OCI-LY3 (cell line): ENCODE measurements at regions not wholly inside any gene's neighbourhood (a gene's known extent, or its start where the extent isn't known, plus 50 kb on each side); places are given as distances from the start of the nearest gene placed in this dataset.
A peak's percentile ranks its signal among the peaks of the same experiment; 100 is the strongest.

Source experiments
- H2AFZ ChIP-seq: fragments of 200-600, 300-600 bp; shearing (Covaris generic); 2 replicates; pipeline ENCODE4 v1.6.0; 2014; ENCODE audit warnings: antibody characterized with exemption, low read depth, low read length
- H3K27ac ChIP-seq: fragments of 200-600, 300-600 bp; sonication (generic); 2 replicates; pipeline ENCODE4 v1.5.1; 2014; ENCODE audit warnings: mild to moderate bottlenecking, low read length, moderate library complexity, mixed read lengths
- H3K27me3 ChIP-seq: fragments of 200-600, 300-600 bp; sonication (generic); 2 replicates; pipeline ENCODE4 v1.6.1; 2014; ENCODE audit warnings: low read depth, low read length, mixed read lengths
- H3K36me3 ChIP-seq: fragments of 200-600, 300-600 bp; sonication (generic); replicated peaks from 2 replicates; pipeline ENCODE3; 2014; ENCODE audit warnings: low read depth, low read length, mixed read lengths
- H3K4me1 ChIP-seq: fragments of 300-600, 200-600 bp; sonication (generic); 2 replicates; pipeline ENCODE4 v1.6.1; 2014; ENCODE audit warnings: low read length, mixed read lengths
- H3K4me2 ChIP-seq: fragments of 200-600, 300-600 bp; sonication (generic); 2 replicates; pipeline ENCODE4 v1.6.1; 2014; ENCODE audit warnings: low read length, mixed read lengths
- H3K4me3 ChIP-seq: fragments of 300-600, 200-600 bp; sonication (generic); 2 replicates; pipeline ENCODE4 v1.5.1; 2014; ENCODE audit warnings: antibody characterized with exemption, mild to moderate bottlenecking, low read length, moderate library complexity
- H3K79me2 ChIP-seq: fragments of 300-600, 200-600 bp; shearing (Covaris generic); 2 replicates; pipeline ENCODE4 v1.6.1; 2014; ENCODE audit warnings: mild to moderate bottlenecking, low read length, mixed read lengths
- H3K9ac ChIP-seq: fragments of 300-600, 200-600 bp; shearing (Covaris generic); 2 replicates; pipeline ENCODE4 v1.6.0; 2014; ENCODE audit warnings: mild to moderate bottlenecking, low read length, moderate library complexity
- H3K9me3 ChIP-seq: fragments of 200-600, 300-600 bp; shearing (Covaris generic); 2 replicates; pipeline ENCODE4 v1.6.1; 2014; ENCODE audit warnings: low read length, mixed read lengths; ENCODE audit not compliant: insufficient read depth
- H4K20me1 ChIP-seq: fragments of 200-600, 300-600 bp; sonication (generic); 2 replicates; pipeline ENCODE4 v1.6.1; 2016; ENCODE audit warnings: low read length, mixed read lengths; ENCODE audit not compliant: insufficient read depth
- EZH2phosphoT487 ChIP-seq: fragments of 200-600 bp; shearing (Covaris generic); IDR thresholded peaks from 2 replicates; pipeline ENCODE4 v1.6.1; 2018; ENCODE audit warnings: antibody characterized with exemption, mixed run types, low read depth
- TF ChIP-seq, protein P1 (sequence below): fragments of 200-600, 300-600 bp; sonication (generic); IDR thresholded peaks from 2 replicates; pipeline ENCODE4 v1.5.1; 2014; ENCODE audit warnings: antibody characterized with exemption, low read length, low read depth

DNA sequence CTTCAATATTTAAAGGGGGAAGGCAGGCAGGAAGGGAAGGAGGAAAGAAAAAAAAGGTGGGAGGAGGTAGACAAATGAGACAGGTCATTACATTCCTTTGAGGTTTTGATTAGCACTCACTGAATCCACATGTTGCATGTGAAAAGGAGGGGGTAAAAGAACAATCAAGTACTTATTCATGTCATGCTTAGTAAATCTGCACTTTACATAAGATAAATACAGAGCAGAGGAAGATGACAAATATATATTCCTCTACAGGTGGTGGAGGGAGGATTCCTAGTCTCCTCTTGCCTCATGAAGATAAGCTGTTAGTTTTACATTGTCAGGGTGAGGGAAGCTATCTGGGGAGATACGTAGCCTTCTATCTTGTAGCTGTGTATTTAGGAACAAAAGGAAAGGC is 1645.4 kb upstream of the SPRY2 start:
- Histone ChIP-seq H3K27me3 (no peaks in the 10 kb centered on the region), H3K4me3 (no peak overlapping the region), H2AFZ (0 out of 2 replicates have a peak overlapping the region, but pooled peaks have one; percentile 7), H3K36me3 (no peaks in the 10 kb centered on the region), H3K79me2 (no peaks in the 10 kb centered on the region), H3K4me2 (no peak overlapping the region), H4K20me1 (no peaks in the 10 kb centered on the region), H3K4me1 (no peaks in the 10 kb centered on the region), H3K9ac (no peak overlapping the region), H3K9me3 (no peaks in the 10 kb centered on the region), H3K27ac (no peak overlapping the region)
- TF ChIP-seq EZH2phosphoT487, result no peak
- TF ChIP-seq, protein P1, sequence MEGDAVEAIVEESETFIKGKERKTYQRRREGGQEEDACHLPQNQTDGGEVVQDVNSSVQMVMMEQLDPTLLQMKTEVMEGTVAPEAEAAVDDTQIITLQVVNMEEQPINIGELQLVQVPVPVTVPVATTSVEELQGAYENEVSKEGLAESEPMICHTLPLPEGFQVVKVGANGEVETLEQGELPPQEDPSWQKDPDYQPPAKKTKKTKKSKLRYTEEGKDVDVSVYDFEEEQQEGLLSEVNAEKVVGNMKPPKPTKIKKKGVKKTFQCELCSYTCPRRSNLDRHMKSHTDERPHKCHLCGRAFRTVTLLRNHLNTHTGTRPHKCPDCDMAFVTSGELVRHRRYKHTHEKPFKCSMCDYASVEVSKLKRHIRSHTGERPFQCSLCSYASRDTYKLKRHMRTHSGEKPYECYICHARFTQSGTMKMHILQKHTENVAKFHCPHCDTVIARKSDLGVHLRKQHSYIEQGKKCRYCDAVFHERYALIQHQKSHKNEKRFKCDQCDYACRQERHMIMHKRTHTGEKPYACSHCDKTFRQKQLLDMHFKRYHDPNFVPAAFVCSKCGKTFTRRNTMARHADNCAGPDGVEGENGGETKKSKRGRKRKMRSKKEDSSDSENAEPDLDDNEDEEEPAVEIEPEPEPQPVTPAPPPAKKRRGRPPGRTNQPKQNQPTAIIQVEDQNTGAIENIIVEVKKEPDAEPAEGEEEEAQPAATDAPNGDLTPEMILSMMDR, result no peak

DNA sequence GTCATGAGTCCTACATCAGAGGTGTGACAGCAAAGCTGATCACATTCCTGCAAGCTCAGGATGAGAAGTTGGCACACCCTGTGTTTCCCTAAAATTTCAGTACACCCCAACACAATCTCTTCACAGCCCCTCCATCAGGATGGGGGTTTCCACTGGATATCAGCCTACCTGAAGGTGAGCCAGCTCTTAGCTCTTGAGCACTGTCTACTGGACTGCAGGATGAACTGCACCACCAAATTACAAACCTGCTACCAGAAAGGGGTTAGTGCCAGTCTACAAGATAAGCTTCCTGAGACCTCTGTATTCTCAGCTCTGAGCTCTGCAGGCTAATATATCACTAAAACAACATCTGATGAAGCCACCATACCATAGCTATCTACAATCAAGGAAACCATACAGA is 1616.2 kb upstream of the SPRY2 start:
- H4K20me1 ChIP-seq, result no peaks in the 10 kb centered on the region
- no peak overlapping the region for H3K27ac ChIP-seq
- H3K4me3 ChIP-seq, result no peak overlapping the region
- no peak overlapping the region for H3K9ac ChIP-seq
- H3K79me2 ChIP-seq, result no peaks in the 10 kb centered on the region
- no peaks in the 10 kb centered on the region for H3K4me1 ChIP-seq
- no peaks in the 10 kb centered on the region for H3K27me3 ChIP-seq
- H2AFZ ChIP-seq, result no peak overlapping the region
- H3K4me2 ChIP-seq, result no peak overlapping the region
- H3K9me3 ChIP-seq, result no peaks in the 10 kb centered on the region
- H3K36me3 ChIP-seq, result no peaks in the 10 kb centered on the region
- TF ChIP-seq, protein P1, result peak; percentile 45
- no peak for TF ChIP-seq EZH2phosphoT487

DNA sequence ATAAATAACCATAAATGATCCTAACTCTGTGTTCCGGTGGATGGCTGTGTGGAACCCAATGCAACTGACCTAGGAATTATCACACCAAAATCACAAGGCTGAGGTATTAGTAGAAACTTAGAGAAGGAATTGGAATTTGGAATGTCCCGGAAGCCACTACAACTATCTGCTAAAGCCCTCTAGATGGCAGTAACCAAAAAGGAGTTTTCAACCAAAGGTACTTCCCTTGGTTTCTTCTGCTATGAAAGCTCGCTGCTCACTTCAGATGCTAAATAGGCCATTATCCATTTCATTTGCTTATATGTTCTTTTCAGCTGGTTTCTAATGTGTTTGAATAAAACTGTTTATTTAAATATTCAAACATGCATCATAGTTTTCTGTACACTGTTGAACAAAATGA is 1589.1 kb upstream of the SPRY2 start:
- H3K4me1 ChIP-seq, result no peaks in the 10 kb centered on the region

DNA sequence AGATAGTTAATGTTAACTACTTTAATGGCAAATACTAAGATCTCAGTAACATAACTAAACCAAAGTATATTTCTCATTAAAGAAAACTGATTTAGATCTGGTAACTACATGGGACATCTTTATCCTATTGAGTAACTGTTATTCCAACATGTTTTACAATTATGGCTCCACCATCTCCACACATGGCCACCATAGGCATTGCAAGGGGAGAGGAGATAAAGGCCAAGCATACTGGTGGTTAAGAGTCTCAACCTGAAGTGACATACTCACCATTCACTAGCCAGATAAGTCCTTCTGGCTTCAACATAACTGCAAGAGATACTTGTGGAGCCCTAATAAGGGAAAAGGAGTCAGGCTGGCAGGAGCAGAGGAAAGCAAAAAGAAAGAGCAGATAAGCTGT is 1586.4 kb upstream of the SPRY2 start:
- H3K9ac ChIP-seq, result no peak overlapping the region
- H3K4me3 ChIP-seq, result no peak overlapping the region
- no peaks in the 10 kb centered on the region for H3K36me3 ChIP-seq
- H3K9me3 ChIP-seq, result no peaks in the 10 kb centered on the region
- H4K20me1 ChIP-seq, result no peaks in the 10 kb centered on the region
- H3K79me2 ChIP-seq, result no peaks in the 10 kb centered on the region
- no peaks in the 10 kb centered on the region for H3K4me1 ChIP-seq
- no peak overlapping the region for H3K27ac ChIP-seq
- no peak for TF ChIP-seq EZH2phosphoT487
- TF ChIP-seq, protein P1, result peak; percentile 26; the same call in 1 of the 2 replicates
- H3K27me3 ChIP-seq, result no peaks in the 10 kb centered on the region
- no peak overlapping the region for H3K4me2 ChIP-seq
- H2AFZ ChIP-seq, result no peak overlapping the region

More for the DNA sequence above, 1589.1 kb upstream of the SPRY2 start:
- H3K4me3 ChIP-seq, result peak overlapping the region; percentile 11; the same call in 1 of the 2 replicates
- no peak for TF ChIP-seq EZH2phosphoT487
- TF ChIP-seq, protein P1, result peak; percentile 87
- H4K20me1 ChIP-seq, result no peaks in the 10 kb centered on the region
- H3K27ac ChIP-seq, result no peak overlapping the region
- H3K27me3 ChIP-seq, result no peaks in the 10 kb centered on the region
- H3K4me2 ChIP-seq, result peak overlapping the region; percentile 49
- no peaks in the 10 kb centered on the region for H3K9me3 ChIP-seq
- no peaks in the 10 kb centered on the region for H3K36me3 ChIP-seq
- H2AFZ ChIP-seq, result peak overlapping the region; percentile 73
- no peaks in the 10 kb centered on the region for H3K79me2 ChIP-seq
- H3K9ac ChIP-seq, result no peak overlapping the region
